T-helper 2 cell treated with Interferon-gamma antibody and Interleukin-4, amounts not matched to agents 100 ng/mL and 5 ng/mL, for 36 hours (primary cell): ENCODE measurements at regions not wholly inside any gene's neighbourhood (a gene's known extent, or its start where the extent isn't known, plus 50 kb on each side); places are given as distances from the start of the nearest gene placed in this dataset.

Experiments used
- intact Hi-C: fragments of 100-400 bp; cut with micrococcal nuclease; formaldehyde crosslinking; loops from one replicate; pipeline ENCODE4 v1.15.1; 2023

DNA sequence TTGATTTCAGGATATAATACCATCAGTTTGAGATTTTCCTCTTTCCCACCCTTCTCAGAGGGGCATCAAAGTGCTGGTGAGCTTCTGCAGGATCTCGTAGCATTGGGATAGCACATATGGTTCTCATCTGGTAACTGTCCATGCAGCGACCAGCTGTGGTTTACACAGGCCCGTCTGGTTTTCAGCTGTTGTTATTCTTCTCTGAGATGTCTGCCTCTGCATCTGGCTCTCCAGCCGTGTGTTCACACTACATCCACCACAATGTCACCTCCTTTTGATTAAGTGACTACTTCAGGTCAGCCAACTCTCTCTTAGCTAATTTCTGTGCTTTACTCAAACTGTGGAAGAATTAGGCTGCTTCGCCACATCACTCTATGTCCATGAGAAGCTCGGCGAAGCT is 676.7 kb upstream of the TENM3 start:
- intact Hi-C loops = no loop called here

DNA sequence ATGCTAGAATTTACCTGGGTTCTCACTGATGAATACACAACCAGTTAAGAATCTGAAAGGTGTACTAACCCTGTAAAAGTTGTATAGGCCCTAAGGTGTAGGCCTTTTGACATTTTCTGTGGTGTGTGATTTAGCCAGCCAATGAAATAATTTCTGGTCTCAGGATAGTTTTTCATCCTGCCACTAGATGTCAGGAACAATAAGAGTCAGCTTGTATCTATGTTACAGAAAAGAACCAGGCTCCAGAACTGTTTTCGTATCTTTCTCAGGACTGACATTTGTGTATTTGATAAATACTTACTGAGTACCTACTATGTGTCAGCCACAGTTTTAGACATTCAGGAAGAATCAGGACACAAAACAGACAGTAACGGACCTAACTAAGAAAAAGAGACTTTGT is 673.6 kb upstream of the TENM3 start:
- intact Hi-C loops = no loop called here

DNA sequence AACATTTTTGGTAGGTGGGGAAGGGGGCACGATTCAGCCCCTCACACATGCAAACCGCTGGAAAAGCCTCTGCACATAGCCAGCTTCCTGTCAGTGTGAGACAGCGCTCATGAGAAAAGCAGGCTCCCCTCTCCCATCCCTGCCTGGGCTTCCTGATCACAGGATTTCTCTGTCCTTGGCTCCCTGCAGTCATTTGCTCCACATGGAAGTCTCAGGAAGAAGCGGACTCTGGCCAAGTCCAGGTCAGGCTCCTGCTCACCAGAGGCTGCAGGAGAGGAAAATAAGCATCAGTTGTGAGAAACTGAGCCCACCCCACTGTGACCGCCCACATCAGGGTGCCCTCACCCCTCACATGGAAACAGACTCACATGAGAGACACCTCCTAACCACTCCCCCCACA is 664.3 kb upstream of the TENM3 start:
- intact Hi-C loops = no loop called here

DNA sequence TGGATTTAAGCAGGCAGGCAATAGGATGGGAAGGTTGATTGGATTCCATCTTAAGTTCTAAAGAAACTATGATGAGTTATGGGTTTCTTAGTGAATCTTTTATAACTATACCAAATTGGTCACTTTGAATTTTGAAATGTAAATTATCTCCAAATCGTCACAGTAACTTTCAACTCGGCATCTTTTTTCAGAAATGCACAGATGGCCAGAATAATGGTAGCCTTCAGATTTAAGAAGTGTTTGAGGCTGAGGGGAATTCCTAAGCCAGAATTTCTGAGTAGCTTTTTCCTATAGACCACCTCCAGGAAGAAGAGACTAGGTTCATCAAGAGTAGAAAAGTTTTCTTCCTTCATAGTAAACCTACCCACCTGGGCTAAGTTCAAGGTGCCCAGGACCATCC is 663.7 kb upstream of the TENM3 start:
- intact Hi-C loops = no loop called here

DNA sequence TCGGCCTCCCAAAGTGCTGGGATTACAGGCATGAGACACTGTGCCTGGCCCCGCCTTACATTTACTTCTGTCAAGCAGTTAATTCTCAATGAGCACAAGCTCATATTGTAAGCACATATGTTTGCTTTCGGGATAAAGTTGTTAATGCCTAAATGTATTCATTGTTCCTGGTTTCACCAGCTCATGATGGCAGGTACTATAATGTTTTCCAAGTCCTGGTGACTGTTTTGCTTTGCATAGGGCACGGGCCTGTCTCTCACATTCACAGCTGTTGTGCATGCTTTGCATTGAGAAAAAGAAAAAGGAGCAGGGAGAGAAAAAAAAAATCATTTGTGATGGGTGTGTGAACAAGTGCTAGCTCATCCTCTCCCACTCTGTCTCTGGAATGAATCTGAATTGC is 661.2 kb upstream of the TENM3 start:
- intact Hi-C loops = no loop called here

DNA sequence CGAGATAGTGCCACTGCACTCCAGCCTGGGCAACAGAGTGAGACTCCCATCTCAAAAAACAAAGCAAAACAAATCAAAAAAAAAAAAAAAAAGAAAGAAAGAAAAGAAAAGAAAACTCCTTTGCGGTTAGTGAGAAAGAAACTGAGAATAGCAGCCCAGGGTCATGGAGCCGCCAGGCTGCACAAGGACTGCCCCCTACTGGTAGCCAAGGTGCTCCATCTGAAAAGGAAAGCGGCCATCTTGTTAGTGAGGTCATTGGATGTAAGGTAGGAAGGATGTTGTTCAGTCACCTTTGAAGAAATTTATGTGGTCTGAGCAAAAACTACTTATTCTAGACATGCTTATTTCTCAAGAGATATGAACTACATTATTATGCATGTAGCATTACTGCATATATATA is 660.6 kb upstream of the TENM3 start:
- intact Hi-C loops = no loop called here

DNA sequence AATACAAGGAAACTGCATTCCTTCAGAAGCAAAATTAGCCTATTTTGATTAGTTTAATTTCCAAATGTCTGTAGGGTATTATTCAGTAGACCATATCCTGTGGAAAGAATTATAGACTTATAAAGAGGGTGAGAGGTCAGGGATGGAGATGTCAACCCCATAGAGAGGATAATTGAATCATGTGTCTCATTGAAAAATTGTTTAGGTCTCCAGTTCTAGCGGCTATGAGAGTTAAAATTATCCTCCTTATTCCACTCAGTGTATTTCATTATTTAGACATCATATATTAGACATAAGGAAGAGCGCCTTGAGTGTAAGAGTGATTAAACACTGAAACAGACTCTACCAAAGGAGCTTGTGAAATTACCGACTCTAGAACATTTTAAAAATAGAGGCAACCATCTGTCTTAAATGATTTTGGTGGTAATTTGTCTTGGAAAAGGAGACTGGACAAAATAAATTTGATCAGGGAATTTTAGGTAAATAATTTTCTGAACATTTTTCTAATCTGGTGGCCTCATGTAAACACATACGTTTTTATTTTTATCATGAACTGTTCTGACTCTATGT is 654.4 kb upstream of the TENM3 start:
- intact Hi-C loops = no loop called here

DNA sequence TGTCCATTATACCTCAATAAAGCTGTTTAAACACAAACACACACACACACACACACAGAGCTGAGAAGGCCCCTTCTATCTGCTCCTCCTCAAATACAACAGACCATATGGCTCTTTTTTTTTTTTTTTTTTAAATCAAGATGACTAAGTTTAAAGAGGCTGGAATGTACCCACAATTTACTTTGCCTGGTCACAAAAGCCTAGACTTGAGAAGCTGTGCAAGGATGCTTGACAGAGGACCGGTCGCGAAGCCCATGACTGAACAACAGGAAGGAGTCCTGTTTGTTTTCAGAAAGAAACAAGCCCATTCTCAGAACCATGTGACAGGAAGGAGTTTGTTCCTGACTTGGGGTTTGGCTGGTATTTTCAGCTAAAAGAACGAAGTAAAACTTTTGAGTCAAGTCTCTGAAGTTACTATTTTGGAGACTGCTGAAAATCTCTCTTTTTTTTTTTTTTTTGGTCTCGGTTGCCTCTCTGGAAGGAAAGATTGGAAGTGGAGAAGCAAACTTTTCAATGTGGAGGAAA is 650.9 kb upstream of the TENM3 start:
- intact Hi-C loops = no loop called here

DNA sequence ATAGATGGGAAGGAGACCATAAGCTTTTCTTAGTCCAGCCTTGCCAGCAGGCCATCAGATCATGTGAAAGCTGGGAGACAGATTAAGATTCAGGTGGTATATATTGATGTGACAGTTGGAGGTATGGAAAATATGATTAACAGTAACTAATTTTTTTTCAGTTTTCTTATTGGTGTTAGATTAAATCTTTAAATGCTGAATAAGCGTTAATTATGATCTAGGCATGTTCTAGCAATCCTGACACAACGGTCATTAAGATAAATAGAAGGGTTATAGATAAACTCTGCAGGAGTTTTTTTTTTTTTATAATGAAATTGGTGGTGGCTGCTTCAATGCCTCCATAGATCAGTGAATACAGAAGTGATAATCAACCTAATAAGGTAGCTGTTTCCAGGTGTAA is 649.5 kb upstream of the TENM3 start:
- intact Hi-C loops = no loop called here

DNA sequence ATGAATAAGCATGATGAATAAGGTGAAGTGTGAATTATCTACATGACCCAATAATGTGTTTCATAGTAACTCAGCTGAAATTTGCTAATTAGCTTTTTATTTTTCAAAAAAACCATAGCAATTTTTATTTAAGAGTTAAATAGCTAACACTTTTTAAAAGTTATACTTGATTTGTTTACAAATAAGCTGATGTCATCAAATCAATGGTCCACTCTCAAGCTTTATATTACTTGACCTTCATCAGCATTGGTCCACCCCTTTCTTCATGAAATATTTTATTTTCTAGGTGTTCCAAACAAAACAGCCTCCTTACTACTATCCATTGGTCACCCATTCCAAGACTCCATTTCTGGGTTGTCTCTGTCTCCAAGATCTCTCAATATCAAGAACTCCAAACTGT is 649.0 kb upstream of the TENM3 start:
- intact Hi-C loops = no loop called here

DNA sequence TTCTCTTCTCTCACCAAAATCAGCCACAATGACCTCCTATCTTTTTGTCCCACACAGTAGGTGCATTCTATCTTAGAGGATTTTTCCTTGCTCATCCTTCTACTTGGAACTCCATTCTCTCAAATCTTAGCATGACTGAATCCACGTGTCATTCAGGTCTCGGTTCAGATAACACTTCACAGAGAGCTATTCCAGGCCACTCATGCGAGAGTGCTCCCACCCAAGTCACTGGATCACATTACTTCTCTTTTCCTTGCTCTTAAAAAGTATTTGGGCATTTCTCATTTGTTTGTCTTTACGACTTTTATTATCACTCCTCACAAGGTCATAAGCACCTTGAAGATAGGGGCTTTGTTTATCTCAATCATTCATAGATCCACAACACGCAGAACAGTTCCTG is 647.5 kb upstream of the TENM3 start:
- intact Hi-C loops = no loop called here

DNA sequence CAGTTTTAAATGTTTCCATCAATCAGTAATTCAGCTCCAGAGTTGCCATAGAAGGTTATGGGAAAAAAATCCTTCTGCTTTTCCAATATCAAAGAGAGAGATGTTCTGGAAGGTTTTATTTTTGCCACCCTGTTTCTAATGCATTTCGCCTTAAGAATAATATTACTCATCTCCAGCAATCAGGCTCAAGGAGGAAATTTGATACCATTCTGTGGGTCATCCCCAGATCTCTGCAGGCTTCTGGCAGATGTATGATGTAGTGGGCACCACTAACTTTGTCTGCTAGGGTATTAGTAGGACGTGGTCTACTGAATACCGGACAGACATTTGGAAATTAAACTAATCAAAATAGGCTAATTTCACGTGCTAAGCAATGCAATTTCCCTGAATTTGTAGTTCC is 645.4 kb upstream of the TENM3 start:
- intact Hi-C loops = no loop called here

DNA sequence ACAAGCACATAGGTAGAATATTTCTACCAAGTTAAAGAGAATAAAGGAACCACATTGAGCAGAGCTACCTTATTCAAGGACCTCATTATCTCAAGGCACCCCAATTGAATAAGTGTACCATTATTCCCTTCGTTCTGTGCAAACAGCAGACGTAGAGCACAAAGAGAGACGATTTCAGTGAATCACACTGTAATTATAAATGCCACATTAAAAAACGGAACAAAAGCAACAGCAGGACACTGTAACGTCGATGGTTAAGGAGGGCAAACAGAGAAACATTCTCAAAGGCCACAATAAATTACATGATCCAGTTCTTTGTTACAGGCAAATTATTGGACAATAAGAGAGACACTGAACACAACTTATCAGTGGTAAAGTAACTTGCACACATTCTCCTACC is 644.1 kb upstream of the TENM3 start:
- intact Hi-C loops = no loop called here

DNA sequence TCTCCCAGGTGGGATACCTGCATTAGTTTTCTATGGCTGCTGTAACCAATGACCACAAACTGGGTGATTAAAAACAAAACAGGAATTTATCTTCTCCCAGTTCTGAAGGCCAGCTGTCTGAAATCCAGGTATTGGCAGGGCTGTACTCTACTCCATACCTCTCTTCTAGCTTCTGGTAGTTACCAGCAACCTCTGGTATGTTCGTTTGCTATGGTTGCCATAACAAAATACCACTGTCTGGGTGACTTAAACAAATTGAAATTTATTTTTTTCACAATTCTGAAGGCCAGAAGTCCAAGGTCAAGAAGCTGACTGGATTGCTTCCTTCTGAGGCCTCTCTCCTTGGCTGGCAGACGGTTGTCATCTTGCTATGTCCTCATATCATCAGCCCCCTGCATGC is 642.1 kb upstream of the TENM3 start:
- intact Hi-C loops = no loop called here

DNA sequence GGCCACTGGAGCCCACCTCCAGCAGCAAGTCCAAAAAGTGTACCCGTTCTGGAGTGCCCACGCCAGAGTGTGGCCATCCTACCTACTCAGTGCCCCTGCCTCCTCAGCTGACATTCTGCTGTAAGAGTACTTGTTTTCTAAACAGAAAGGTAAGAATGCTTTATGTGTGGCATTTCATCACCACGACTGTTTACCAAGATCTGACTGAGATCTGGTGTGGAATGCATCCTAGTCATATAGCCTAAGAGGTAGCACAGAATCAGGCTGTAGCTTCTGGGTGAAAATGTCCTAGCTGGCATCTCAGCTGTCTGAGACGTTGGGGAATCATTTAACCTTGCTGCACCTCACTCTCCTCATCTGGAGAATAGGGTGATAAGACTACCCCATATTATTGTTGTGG is 638.7 kb upstream of the TENM3 start:
- intact Hi-C loops = no loop called here

DNA sequence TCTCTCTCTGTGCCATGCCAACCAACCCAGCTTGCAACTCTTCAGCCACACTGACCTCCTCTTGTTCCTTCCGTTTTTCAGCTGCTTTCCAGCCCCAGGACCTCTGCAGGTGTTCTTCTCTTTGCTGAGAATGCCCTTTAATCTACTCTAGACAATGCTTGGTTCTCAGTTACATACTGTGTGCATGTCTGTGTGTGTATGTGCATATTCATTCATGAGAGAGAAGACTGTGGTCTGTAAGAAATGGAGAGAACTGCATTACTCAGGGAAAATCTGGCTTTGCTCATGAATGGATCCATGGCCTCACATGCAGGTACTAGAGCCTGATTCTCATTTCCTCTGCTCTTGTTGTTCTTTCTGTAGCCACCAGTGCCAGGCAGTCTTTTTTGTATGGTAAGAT is 636.9 kb upstream of the TENM3 start:
- intact Hi-C loops = no loop called here

DNA sequence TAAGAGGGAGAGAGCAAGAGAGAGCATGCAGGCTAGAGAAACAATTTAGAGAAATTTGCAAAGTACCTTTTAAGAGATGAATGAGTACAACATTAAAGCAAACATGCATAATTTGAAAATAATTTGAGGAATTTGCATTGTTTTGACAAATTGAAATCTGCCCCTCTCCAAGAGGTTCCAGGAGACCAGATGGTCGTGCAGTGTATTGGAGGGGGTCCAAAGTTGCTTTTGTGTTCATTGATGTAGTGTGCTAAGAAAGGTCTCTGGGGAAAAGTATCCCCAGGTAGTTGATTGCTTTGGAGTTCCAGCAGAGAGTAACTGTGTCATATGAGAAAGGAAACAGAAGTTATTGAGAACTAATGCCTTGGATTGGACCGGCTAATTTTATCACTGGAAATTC is 635.0 kb upstream of the TENM3 start:
- intact Hi-C loops = no loop called here

DNA sequence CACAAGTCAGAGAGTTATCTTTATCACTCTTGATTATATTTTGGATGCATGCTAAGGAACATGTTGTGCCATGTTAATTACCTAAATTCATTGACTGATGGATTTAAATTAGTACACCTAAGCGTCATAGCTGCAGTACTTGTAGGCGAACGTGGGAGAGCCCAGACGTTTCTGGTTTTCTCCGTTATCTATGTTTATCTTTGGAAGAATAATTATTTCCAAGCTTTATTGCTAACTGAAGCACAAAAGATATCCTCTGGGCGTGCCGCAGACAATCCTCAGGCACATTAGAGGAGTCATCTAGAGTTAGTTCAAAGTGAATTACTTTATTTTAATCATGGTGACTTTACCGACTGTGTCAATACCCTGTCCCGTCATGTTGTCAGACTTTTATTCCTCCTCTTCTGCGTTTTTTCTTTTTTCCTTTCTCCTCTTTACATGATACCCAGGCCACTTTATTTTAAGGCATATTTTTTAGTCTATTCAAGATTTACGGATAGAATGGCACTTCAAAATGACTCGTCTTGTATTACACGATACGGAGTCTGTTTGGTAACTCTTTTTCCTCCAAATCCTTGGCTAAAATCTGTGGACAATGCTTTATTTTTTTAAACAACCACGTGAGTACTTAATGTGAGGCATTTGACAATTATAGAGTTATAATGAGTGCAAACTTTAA is 632.0 kb upstream of the TENM3 start:
- intact Hi-C loops = no loop called here

DNA sequence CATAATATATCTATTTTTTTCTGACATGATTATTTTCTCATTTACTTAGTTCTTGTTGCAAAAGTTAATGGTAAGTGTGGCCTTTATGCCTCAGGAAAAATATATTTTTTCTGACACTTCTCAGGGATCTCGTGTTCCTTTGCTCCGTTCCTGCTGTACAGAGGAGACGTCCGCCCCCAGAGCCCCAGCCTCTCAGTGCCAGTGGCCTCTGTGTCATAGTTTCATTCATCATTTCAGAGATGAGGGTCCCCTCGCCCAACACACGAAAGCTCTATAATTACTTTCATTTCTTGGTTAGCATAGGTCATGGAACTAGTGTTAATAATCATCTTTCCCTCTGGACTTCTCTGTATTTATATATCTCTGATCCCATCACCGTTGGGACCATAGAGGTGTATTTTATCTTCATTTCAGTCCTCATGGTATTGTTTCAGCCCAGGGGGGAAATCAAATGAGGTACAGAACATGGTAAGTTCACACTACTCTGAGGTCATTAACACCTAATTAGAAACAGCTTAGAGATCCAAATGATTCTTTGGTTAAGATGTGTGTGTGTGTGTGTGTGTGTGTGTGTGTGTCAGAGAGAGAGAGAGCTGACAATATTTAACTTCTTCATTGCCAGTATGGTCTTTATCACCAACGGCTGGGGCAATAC is 631.1 kb upstream of the TENM3 start:
- intact Hi-C loops = no loop called here

DNA sequence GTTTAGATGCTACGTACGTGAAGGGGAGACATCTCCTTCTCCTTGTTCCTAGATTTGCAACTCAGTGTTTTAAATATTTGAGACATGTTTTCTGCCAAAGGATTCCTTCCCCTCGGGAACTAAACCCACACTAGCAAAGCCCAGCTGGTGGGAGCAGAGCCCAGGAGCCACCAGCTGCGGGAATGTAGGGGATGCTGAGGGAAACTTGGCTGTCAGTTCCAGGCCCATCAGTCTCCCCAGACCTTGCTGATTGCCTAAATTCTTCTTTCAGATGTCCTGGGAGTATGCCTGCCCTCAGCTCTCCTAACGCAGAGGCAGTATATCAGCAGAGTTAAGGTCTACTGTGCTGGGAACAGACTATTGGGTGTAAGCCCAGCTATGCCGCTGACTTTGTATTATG is 630.0 kb upstream of the TENM3 start:
- intact Hi-C loops = no loop called here

DNA sequence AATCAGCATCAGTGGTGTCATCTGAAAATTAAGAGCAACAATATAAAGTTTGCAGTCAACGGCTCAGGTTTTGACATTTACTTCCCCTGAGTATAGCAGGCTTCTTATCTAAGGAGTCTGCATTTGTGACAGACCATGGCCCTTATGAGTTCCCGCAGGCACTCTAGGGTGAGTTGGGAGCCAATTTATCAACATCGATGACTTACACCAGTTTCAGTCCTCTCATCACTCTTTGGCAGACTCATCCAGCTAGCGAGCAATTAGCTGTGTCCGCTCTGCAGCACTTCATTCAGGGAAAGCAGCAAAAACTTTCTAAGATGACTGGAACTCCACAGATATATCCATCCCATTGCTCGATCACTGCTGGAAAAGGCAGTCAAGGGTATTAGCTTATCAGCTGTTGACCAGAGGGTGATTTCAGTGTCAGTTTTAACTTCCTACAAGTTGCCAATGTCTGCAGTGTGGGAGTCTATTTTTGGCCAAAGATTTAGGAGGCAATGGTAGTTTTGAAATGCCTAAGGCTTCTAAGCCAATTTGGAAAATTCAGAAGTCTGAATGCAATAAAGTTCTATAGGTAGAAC is 625.1 kb upstream of the TENM3 start:
- intact Hi-C loops = no loop called here

DNA sequence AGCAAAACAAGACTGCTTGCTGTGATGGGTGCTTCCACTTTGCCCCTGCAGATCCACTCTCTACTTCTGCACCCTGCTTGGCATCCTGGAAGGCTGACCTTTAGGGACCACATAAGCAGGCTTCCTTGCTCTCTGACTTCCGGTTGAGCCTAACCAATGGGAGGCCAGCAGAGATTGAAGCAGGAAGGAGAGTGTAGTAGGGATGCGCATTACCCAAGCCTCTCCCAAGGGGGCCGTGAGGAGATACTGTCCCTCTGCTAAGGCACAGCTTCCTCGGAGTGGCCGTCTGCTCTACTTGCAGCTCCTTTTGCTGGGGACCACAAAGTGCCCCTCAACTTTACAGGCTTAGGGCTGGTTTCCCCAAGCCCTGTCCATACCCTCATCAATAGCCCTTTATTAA is 624.3 kb upstream of the TENM3 start:
- intact Hi-C loops = no loop called here

DNA sequence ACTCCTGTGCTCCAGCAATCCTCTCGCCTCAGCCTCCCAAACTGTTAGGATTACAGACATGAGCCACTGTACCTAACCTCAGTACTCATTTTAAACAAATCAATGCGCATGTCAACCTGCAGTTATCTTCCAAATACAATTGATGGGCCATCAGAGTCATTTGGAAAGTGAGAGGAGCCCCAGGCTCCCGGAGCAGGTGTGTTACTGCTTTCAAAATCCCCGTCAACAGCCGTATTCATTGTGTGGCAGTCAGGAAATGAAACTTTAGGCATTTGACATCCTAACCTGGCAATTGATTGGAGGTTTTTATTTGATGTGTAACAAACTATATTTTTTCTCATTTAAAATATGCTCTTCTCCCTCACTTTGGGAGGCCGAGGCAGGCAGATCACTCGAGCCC is 623.6 kb upstream of the TENM3 start:
- intact Hi-C loops = no loop called here
